Mesendoderm (in vitro differentiated cells): ENCODE measurements at regions not wholly inside any gene's neighbourhood (a gene's known extent, or its start where the extent isn't known, plus 50 kb on each side); places are given as distances from the start of the nearest gene placed in this dataset.

ENCODE experiments used
- DNase-seq: peaks from one replicate; pipeline ENCODE4 v3.0.0; 2013
- H2AK5ac ChIP-seq: 2 replicates; pipeline ENCODE4 v1.6.1; 2013; ENCODE audit warnings: low read length, inconsistent platforms
- H2BK120ac ChIP-seq: 2 replicates; pipeline ENCODE4 v1.6.1; 2013; ENCODE audit warnings: low read depth, mild to moderate bottlenecking, low read length, moderate library complexity, mixed read lengths
- H2BK15ac ChIP-seq: replicated peaks from 2 replicates; pipeline ENCODE4 v1.6.1; 2013; ENCODE audit warnings: low read depth, mild to moderate bottlenecking, moderate library complexity
- H2BK5ac ChIP-seq: 2 replicates; pipeline ENCODE4 v1.6.1; 2013; ENCODE audit warnings: low read length, inconsistent platforms
- H3K18ac ChIP-seq: 2 replicates; pipeline ENCODE4 v1.6.1; 2013; ENCODE audit warnings: mild to moderate bottlenecking, low read length, mixed read lengths
- H3K23ac ChIP-seq: one replicate; pipeline ENCODE4 v1.6.1; 2013; ENCODE audit warnings: low read length
- H3K27ac ChIP-seq: 2 replicates; pipeline ENCODE4 v1.5.1; 2013; ENCODE audit warnings: low read depth, mild to moderate bottlenecking, inconsistent platforms, low read length, moderate library complexity
- H3K27me3 ChIP-seq: 2 replicates; pipeline ENCODE4 v1.6.1; 2013; ENCODE audit warnings: low read length, control low read depth, mild to moderate bottlenecking, inconsistent platforms; ENCODE audit not compliant: insufficient read depth, poor library complexity
- H3K36me3 ChIP-seq: 2 replicates; pipeline ENCODE4 v1.6.1; 2013; ENCODE audit warnings: low read length, inconsistent platforms; ENCODE audit not compliant: control insufficient read depth, insufficient read depth
- H3K4ac ChIP-seq: one replicate; pipeline ENCODE4 v1.6.1; 2013; ENCODE audit warnings: low read depth, mild to moderate bottlenecking, low read length, moderate library complexity
- H3K4me1 ChIP-seq: 2 replicates; pipeline ENCODE4 v1.6.1; 2013; ENCODE audit warnings: low read depth, low read length, inconsistent platforms; ENCODE audit not compliant: control insufficient read depth
- H3K4me2 ChIP-seq: 2 replicates; pipeline ENCODE4 v1.6.1; 2013; ENCODE audit warnings: low read length
- H3K4me3 ChIP-seq: 2 replicates; pipeline ENCODE4 v1.5.1; 2013; ENCODE audit warnings: mild to moderate bottlenecking, low read length
- H3K56ac ChIP-seq: one replicate; pipeline ENCODE4 v1.6.1; 2013; ENCODE audit warnings: low read length
- H3K79me1 ChIP-seq: 2 replicates; pipeline ENCODE4 v1.6.1; 2013; ENCODE audit warnings: low read length, inconsistent platforms
- H3K79me2 ChIP-seq: 2 replicates; pipeline ENCODE4 v1.6.1; 2013; ENCODE audit warnings: mild to moderate bottlenecking, low read length; ENCODE audit not compliant: control insufficient read depth, insufficient read depth
- H3K9ac ChIP-seq: 2 replicates; pipeline ENCODE4 v1.6.1; 2013; ENCODE audit warnings: low read length, inconsistent platforms
- H4K5ac ChIP-seq: one replicate; pipeline ENCODE4 v1.6.1; 2013; ENCODE audit warnings: low read length
- H4K8ac ChIP-seq: one replicate; pipeline ENCODE4 v1.6.1; 2013; ENCODE audit warnings: low read depth, mild to moderate bottlenecking, control low read depth, low read length, moderate library complexity
- WGBS: extraction: QIAGEN DNeasy Blood & Tissue Kit; methylation state at CpG from one replicate; pipeline ENCODE4 v1.1.7; 2013; ENCODE audit warnings: low lambda C conversion rate, missing lambda C conversion rate; ENCODE audit not compliant: insufficient coverage; ENCODE audit errors: extremely low coverage; 5-methylcytosine and 5-hydroxymethylcytosine counted together

DNA sequence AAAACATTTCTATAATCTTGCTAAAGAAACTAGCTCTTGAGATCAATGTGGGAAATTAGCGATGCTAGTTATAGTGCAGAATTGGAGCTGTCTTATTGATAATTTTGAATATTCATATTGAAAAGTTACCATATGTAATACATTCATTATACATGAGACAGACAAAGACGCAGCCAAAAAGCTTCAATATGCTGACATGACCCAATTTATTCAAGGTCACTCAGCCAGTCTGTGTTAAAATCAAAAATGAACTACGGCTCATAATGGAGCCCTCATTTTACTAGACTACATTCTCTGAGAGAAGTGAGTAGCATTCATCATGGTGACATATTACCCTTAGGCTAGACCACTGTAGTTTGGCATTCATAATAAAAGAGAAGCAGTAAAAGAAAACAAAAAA is 107.3 kb upstream of the GABRG2 start:
- Histone ChIP-seq H3K56ac (no peak overlapping the region), H3K27me3 (no peaks in the 10 kb centered on the region), H3K18ac (no peak overlapping the region), H3K4me3 (no peak overlapping the region), H4K8ac (no peak overlapping the region), H2BK5ac (no peak overlapping the region), H3K4ac (no peak overlapping the region), H4K5ac (no peak overlapping the region), H2AK5ac (no peak overlapping the region), H3K4me2 (no peak overlapping the region), H3K23ac (no peak overlapping the region), H3K9ac (no peak overlapping the region), H3K79me2 (no peaks in the 10 kb centered on the region), H3K79me1 (no peaks in the 10 kb centered on the region), H3K4me1 (no peaks in the 10 kb centered on the region), H2BK120ac (no peak overlapping the region), H3K27ac (no peak overlapping the region), H3K36me3 (no peaks in the 10 kb centered on the region), H2BK15ac (no peak overlapping the region)
- whole genome bisulfite sequencing: no CpG with 5 or more reads among the region's 3 CpGs
- no peak for DNase-seq

- H2AK5ac ChIP-seq: no peak overlapping the region
- H3K79me1 ChIP-seq: no peaks in the 10 kb centered on the region
- no peak overlapping the region for H2BK15ac ChIP-seq
- no peak overlapping the region for H3K4me3 ChIP-seq
- H3K56ac ChIP-seq: no peak overlapping the region
- H3K4ac ChIP-seq: no peak overlapping the region
- H4K5ac ChIP-seq: no peak overlapping the region
- H3K79me2 ChIP-seq: no peaks in the 10 kb centered on the region
- WGBS: no CpG with 5 or more reads among the region's 3 CpGs
- H3K27me3 ChIP-seq: no peaks in the 10 kb centered on the region
- DNase-seq: peak; percentile 55
- no peak overlapping the region for H3K18ac ChIP-seq
- H3K9ac ChIP-seq: no peak overlapping the region
- H3K4me1 ChIP-seq: no peaks in the 10 kb centered on the region
- H3K27ac ChIP-seq: no peak overlapping the region
- H2BK5ac ChIP-seq: no peak overlapping the region
- no peak overlapping the region for H3K4me2 ChIP-seq
- no peak overlapping the region for H4K8ac ChIP-seq
- H2BK120ac ChIP-seq: no peak overlapping the region
- no peaks in the 10 kb centered on the region for H3K36me3 ChIP-seq
- H3K23ac ChIP-seq: no peak overlapping the region
Observed at GRCh38 chr5:161966564-161966963, 101.0 kb upstream of the GABRG2 start.

DNA sequence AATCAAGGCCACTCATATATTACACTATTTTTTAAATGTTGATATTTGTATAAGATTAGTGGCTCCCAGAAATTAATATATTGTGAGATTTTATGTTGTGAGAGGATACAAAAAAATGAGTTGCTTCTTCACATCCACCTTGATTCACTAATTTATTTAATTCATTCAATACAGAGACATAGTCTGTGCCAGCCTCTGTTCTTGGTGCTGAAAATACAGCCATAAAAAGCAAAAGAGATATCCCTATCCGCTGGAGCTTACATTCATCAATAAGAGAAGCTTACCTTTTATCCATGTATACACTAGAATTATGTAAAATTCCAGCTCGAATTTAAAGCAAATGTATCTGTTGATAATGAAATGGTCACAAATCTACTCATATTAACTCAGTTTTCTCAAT is 92.2 kb upstream of the GABRG2 start:
- no peak overlapping the region for H4K8ac ChIP-seq

GRCh38 chr5:161988077-161988476 is 79.5 kb upstream of the GABRG2 start:
- Histone ChIP-seq H3K4me2 (no peak overlapping the region), H3K23ac (no peak overlapping the region), H4K5ac (no peak overlapping the region), H2BK5ac (no peak overlapping the region), H3K56ac (no peak overlapping the region), H3K27me3 (no peaks in the 10 kb centered on the region), H3K79me2 (no peaks in the 10 kb centered on the region), H2AK5ac (no peak overlapping the region), H4K8ac (no peak overlapping the region), H3K4ac (no peak overlapping the region), H3K79me1 (no peaks in the 10 kb centered on the region), H3K36me3 (no peaks in the 10 kb centered on the region), H2BK15ac (no peak overlapping the region), H3K27ac (no peak overlapping the region), H3K4me1 (no peaks in the 10 kb centered on the region), H2BK120ac (no peak overlapping the region), H3K18ac (no peak overlapping the region), H3K9ac (no peak overlapping the region), H3K4me3 (no peak overlapping the region)
- DNase-seq: no peak
- WGBS: no CpG with 5 or more reads among the region's 1 CpG

More for the DNA sequence above, 92.2 kb upstream of the GABRG2 start:
- Histone ChIP-seq H3K9ac (no peak overlapping the region), H3K79me2 (no peaks in the 10 kb centered on the region), H2BK5ac (no peak overlapping the region), H3K79me1 (no peaks in the 10 kb centered on the region), H3K4ac (no peak overlapping the region), H3K27me3 (no peaks in the 10 kb centered on the region), H4K5ac (no peak overlapping the region), H3K4me3 (no peak overlapping the region), H3K36me3 (no peaks in the 10 kb centered on the region), H2AK5ac (no peak overlapping the region), H3K56ac (no peak overlapping the region), H2BK15ac (no peak overlapping the region), H3K4me2 (no peak overlapping the region), H3K23ac (no peak overlapping the region), H2BK120ac (no peak overlapping the region), H3K18ac (no peak overlapping the region), H3K27ac (no peak overlapping the region), H3K4me1 (no peaks in the 10 kb centered on the region)
- WGBS: no CpG with 5 or more reads among the region's 2 CpGs
- no peak for DNase-seq
